GM21576 (cell line): ENCODE measurements at regions not wholly inside any gene's neighbourhood (a gene's known extent, or its start where the extent isn't known, plus 50 kb on each side); places are given as distances from the start of the nearest gene placed in this dataset.
"Not testable (repeated sequence)": the region's sequence is repeated elsewhere in the genome, so short reads cannot be mapped to it uniquely, and the experiment has no call there.

Experiments used
- ATAC-seq: cut with Tn5 transposase; IDR thresholded peaks from one replicate; pipeline ENCODE4 v1.9.1; 2021; ENCODE audit warnings: mild to moderate bottlenecking, moderate library complexity; ENCODE audit not compliant: unreplicated experiment

DNA sequence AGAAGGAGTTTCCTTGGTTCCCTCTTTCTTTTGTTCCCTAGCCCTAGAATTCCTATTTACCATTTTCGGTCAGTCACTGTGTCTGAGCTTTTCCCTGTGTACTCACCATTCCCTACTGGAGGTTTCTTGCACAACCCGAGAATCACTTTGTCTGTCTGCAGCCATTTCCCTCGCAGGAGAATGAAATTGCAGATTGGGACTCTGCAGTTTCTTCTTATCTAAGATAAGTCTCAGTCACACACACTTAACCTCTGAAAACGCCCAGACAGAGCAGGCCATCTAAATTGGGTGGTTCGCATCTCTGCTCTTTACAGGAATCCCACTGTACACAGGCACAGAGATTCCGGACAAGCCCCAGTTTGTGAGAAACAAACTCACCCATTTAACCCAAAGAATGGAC, 58.6 kb upstream of the CNTNAP2 start:
- no peak for ATAC-seq

DNA sequence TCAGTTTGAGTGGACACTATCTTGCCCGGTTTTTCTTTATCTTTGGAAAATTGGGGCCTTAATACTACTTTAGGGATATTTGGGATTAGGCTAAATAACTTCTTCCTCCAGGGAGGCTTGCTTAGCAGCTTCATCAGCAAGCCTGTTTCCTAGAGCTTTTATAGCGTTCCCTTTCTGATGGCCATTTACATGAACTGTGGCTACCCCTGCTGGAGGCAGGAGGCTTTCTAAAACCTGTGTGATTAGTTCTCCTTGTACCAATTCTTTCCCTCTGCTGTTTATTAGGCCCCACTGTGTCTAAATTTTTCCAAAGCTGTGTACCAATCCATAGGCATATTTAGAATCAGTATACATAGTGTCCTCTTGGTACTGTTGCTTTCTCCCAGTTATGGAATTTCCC, 61.7 kb upstream of the CNTNAP2 start:
- ATAC-seq = no peak

DNA sequence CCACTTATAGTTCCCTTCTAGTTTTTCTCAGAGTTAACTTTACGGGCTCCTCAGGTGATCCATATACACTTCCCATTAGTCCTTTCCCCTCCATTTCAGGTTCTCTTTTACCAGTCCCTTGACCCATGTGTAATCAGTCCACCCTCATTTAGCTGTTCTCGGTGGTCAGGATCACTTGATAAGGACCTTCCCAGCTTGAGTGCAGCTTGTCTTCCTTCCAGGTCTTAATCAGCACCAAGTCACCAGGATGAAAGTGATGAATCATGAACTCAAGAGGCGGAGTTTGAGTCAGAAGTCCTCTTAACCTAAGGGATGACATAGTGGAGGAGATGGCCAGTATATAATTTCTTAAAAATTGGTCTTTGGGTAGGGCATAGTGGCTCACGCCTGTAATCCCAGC, 63.1 kb upstream of the CNTNAP2 start:
- no peak for ATAC-seq

DNA sequence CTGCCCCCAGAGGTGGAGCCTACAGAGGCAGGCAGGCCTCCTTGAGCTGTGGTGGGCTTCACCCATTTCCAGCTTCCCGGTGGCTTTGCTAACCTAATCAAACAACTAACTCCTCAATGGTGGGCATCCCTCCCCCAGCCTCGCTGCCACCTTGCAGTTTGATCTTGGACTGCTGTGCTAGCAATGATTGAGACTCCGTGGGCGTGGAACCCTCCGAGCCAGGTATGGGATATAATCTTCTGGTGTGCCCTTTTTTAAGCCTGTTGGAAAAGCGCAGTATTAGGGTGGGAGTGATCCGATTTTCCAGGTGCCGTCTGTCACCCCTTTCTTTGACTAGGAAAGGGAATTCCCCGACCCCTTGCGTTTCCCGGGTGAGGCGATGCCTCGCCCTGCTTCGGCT, 73.3 kb upstream of the CNTNAP2 start:
- ATAC-seq = not testable (repeated sequence)

DNA sequence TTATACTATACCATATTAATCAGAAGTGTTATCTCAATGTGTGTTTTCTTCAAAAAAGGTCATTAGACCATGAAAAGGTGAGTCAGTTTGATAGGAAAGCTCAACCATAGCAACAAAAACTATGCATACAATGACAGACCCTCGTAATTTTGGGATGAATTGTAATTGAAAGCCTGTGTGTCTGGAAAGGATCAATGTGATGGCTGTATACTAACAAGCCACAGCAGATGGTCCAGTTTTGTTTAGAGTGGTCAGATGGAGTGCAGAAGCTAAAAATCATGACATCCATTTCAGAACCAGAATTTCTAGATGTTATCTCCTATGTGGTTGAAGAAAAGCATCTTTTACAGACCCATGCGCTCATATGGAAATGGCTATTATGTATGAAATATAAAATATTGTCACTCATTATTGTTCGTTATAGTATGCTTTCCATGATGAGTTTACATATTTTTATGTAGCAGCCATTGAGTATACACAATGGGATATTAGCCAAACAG, 88.3 kb upstream of the CNTNAP2 start:
- ATAC-seq = no peak

DNA sequence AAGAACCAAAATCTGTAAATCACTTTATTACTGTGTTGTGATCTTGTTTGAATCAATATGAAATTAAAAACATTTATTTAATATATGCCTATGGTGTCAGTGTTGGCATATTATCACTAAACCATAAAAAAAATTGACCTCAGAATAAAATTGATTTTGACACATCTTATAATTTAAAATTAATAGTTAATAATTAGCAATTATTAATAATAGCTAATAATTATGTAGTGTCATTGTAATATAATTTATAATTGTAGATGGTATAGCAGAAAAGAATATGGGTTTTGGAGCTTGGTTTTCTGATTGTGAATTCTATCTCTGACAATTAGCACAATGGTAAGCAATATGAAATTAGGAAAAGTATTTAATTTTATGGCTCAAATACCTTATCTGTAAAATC, 89.4 kb upstream of the CNTNAP2 start:
- no peak for ATAC-seq

DNA sequence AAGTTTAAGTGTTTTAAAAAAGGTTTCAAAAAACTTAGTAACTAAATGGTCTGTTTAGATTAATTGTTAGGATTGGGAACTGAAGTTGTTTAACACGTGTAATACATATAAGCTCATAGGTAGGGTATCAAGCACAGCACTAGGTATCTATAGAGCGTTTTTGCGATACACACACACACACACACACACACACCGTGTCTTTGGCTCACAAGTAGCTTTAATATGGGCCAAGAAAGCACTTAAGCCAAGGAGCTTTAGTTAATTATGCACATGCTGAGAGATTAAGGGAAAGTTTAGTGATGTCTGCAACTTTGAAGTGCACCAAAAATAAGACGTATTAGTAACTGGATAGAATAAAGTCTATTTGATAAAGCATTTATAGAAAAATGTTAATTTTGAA, 93.8 kb upstream of the CNTNAP2 start:
- ATAC-seq = no peak

DNA sequence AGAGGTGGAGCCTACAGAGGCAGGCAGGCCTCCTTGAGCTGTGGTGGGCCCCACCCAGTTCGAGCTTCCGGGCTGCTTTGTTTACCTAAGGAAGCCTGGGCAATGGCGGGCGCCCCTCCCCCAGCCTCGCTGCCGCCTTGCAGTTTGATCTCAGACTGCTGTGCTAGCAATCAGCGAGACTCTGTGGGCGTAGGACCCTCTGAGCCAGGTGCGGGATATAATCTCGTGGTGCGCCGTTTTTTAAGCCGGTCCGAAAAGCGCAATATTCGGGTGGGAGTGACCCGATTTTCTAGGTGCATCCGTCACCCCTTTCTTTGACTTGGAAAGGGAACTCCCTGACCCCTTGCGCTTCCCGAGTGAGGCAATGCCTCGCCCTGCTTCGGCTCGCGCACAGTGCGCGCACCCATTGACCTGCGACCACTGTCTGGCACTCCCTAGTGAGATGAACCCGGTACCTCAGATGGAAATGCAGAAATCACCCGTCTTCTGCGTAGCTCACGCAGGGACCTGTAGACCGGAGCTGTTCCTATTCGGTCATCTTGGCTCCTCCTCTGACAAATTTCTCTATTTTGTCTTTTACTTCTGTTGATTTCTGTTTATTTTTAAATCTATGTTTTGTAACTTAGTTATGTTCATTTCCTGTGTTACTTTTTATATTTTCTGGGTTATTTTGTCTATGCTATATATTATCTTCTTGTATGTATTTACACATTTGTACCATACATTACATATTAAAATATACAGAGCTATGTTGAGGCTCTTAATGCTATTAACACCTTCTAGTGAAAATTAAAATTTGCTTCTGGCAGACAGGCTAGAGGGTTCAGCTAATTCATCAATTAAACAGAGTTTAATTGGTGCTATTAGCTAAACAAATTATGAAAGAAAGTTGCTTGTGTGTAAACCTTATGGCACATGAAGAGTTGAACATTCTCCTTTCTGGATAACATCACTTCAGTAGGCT, 97.3 kb upstream of the CNTNAP2 start:
- not testable (repeated sequence) for ATAC-seq

DNA sequence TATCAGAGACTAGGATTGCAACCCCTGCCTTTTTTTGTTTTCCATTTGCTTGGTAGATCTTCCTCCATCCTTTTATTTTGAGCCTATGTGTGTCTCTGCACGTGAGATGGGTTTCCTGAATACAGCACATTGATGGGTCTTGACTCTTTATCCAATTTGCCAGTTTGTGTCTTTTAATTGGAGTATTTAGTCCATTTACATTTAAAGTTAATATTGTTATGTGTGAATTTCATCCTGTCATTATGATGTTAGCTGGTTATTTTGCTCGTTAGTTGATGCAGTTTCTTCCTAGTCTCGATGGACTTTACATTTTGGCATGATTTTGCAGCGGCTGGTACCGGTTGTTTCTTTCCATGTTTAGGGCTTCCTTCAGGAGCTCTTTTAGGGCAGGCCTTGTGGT, 99.2 kb upstream of the CNTNAP2 start:
- not testable (repeated sequence) for ATAC-seq

DNA sequence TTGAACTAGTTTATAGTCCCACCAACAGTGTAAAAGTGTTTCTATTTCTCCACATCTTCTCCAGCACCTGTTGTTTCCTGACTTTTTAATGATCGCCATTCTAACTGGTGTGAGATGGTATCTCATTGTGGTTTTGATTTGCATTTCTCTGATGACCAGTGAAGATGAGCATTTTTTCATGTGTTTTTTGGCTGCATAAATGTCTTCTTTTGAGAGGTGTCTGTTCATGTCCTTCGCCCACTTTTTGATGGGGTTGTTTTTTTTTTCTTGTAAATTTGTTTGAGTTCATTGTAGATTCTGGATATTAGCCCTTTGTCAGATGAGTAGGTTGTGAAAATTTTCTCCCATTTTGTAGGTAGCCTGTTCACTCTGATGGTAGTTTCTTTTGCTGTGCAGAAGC, 102.4 kb upstream of the CNTNAP2 start:
- ATAC-seq = not testable (repeated sequence)

DNA sequence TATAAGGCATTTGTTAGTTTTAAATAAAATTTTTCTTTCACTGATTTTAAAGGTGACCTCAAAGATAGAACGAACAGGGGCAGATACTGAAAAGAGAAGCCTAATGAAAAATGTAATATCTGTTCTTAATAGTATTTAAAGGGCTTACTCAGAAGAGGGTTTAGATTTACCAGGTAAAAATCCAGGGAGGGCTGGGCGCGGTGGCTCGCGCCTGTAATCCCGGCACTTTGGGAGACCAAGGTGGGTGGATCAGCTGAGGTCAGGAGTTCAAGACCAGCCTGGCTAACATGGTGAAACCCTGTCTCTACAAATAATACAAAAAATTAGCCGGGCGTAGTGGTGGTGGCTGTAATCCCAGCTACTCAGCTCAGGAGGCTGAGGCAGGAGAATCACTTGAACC, 108.3 kb upstream of the CNTNAP2 start:
- ATAC-seq = no peak

DNA sequence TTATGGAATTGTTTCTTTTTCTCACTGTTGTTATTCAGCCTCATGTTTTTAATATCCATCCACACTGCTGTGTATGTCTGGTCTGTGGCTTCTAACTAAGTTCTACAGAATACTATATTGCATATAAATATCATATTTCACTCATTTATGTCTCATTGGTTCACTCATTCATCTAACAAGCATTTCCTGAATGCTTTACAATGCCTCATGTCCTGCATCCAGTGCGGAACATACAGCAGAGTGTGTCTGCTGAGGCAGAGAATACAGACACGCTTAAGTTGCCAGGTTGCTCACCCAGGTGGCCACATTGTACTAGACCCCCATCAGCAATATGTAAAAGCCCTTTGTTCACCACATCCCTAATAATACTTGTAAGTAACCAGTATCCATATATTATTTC, 111.8 kb upstream of the CNTNAP2 start:
- ATAC-seq = no peak

DNA sequence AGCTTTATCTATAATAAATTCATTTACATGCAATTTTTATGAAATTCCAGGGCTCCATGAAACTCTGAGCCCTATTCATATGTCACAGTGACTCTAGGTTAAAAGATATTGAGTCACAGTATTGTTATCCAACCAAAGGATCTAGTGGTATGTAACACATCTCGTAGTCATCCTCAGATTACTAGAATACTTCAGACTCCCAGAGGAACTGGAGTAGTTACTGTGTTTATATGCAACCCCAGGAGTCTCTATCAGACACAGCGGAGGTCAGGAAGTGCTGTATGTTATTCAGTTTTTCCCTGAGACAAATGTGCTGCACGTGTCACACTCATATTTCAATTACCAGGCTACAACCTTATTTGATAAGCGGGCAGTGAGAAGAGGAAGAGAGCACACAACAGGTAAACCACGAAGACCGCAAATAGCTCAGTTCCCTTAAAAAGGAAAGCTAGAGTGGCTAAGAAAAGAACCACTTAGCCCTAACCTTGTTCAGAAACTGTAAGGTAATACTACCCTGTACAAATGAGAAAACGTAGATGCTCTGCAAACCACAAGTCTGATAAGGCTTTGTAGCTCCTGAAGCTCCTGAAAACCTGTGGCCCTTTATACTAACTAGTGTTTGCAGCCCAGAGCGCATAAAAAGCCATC, 114.0 kb upstream of the CNTNAP2 start:
- ATAC-seq = peak; percentile 96

DNA sequence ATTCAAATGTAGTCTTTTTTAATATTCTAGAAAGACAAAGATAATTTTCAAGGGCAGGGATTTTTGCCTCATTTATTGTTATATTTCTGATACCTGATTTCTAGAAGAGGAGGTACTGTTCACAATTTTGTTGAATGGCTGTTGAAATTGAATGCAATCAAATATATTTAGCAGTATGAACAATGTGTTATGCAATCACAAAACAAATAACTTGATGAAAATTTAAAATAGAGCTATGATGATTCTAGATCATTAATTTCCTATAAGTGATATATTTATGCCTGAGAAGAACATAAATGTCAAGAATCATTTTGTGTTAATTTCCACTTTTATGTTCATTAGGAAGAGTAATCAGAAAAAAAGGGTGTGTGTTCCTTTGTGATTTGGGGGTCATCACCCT, 114.6 kb upstream of the CNTNAP2 start:
- ATAC-seq = no peak

DNA sequence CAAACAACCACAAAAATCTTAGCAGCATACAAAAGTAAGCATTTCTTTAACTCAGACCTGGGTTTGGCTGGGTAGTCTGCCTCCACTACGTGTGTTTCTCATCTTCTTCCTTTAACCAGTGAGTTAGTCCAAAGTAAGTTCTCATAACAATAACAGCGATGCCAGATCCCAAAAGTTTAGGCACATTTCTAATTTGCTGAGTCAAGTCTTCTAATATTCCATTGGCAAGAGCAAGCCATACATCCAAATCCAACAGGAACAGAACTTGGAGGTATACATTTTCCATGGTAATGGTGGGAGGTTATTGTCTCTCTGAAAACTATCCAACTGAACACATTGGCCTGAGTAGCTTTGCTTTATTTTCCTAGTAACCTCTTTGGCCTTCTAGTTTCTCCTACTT, 115.7 kb upstream of the CNTNAP2 start:
- ATAC-seq = no peak

DNA sequence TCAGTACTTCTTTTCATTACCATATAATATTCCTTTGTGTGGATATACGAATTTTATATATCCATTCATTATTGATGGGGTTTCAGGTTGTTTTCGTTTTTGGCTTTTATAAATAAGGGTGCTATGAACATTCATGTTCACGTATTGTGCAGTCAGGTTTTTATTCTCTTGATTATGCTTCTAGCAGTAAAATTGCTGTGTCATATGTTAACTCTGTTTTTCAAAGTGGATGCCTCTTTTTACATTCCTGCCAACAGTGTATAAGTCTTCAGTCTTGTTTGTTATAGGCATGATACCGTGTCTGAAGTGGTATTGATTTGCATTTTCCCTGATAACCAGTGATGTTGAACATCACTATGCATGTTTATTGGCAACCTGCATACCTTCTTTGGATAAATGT, 127.1 kb upstream of the CNTNAP2 start:
- no peak for ATAC-seq

DNA sequence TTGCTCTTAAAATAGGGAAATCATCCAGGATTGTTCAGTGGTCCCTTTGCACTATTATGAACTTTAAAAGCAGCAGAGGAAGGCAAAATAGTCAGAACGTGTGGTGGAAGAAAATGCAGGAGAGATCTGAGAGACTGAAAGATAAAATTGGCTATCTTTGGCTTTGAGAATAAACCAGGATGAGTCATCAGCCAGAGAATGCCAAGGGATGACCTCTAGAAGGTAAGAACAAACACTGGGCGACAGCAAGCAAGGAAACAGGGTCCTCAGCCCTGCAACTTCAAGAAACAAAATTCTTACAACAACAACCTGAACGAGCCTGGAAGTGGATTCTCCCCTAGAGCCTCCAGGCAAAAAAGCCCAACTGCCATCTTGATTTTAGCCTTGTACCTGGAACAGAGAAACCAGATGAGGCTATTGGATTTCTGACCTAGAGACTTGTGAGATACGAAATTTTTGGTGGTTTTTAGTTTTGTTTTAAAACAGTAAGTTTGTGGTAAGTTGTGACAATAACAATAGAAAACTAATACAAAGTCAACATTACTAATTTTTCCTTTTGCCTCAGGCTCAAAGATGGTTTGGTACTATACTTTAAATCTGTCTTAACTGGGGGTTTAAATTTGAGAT, 130.2 kb upstream of the CNTNAP2 start:
- ATAC-seq = no peak

DNA sequence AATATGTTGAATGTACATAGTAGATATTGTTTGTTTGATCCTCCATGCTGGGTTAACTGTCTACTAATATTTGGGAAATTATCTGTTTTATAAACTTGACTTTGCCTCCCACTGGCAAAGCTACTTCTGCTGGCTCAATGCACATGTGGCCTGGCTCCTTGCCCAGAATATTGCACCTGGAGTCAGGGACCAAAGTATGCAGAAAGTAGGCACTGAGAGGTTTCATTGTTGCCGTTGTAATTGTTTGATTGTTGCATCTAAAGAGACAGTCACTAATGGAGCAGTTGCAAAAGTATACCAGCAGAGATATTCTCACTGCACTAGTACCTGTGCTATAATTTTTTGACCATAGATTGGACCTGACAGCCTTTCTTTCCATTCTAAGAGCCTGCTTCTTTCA, 137.8 kb upstream of the CNTNAP2 start:
- no peak for ATAC-seq

DNA sequence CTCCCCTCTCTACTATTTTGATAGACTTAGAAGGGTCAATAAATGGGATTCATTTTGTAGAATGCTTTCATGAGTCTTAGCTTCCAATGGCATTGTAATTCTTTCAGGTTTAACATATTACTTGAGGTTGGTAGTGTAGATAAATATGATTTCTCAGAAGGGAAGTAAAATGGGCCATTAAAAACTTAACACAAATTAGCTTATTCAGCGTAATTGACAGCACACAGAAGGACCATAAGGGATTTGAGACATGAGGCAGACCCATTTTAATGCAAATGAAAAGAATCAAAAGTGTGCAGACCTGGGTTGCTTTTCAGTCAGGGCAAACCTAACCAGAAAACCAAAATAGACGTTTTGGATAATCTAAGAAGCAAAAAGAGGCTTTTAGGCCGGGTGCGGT, 156.6 kb upstream of the CNTNAP2 start:
- ATAC-seq = no peak

DNA sequence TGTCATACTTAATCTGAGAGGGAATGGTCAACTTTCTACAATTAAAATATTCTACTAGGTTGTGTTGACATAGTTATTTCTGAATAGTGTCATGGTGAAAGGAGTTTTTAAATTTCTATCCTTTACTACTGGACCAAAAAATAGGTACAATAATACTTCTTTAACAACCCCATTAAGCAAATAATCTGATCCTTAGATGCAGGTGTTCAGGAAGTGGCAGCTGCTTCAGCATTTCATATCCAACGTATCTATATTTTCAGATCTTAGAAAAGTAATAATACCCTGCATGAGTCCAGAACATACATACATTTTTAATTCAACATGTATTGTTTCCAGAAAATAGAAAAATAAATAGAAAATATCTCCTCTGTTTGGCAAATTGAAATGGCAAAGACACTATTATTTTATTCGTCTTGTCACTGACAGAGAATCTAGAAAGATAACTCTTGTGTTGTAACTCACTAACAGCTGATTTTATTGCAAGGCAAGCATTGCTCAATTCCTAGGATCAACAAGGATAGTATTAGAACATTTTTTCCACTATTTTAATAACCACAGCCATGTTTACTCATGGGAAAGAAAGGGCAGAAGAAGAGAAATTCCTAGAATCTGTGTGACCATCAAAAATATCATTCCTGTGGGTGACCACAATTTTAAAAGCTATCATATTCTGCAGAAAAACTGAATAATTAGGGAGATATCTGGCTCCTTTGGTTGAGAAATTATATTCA, 159.3 kb upstream of the CNTNAP2 start:
- ATAC-seq = no peak

DNA sequence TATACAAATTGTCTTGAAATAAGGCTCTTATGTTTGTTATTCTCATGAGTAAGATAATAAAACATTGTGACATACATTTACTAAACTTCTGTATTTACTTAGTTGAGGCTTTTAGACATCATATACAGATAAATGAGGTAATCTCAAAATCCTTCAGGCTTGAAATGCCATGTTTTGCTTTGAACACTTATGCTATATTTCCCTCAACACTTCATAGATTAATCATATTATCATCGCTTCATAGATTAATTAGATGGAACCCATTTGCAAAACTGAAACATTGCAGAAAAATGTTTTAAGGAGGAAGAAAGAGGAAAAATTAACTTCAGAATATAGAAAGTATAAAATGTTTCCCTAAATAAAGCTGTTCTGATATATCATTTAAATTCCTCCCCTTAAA, 165.0 kb upstream of the CNTNAP2 start:
- no peak for ATAC-seq
